ENCODE measurements at regions not wholly inside any gene's neighbourhood (a gene's known extent, or its start where the extent isn't known, plus 50 kb on each side); places are given as distances from the start of the nearest gene placed in this dataset.

DNA sequence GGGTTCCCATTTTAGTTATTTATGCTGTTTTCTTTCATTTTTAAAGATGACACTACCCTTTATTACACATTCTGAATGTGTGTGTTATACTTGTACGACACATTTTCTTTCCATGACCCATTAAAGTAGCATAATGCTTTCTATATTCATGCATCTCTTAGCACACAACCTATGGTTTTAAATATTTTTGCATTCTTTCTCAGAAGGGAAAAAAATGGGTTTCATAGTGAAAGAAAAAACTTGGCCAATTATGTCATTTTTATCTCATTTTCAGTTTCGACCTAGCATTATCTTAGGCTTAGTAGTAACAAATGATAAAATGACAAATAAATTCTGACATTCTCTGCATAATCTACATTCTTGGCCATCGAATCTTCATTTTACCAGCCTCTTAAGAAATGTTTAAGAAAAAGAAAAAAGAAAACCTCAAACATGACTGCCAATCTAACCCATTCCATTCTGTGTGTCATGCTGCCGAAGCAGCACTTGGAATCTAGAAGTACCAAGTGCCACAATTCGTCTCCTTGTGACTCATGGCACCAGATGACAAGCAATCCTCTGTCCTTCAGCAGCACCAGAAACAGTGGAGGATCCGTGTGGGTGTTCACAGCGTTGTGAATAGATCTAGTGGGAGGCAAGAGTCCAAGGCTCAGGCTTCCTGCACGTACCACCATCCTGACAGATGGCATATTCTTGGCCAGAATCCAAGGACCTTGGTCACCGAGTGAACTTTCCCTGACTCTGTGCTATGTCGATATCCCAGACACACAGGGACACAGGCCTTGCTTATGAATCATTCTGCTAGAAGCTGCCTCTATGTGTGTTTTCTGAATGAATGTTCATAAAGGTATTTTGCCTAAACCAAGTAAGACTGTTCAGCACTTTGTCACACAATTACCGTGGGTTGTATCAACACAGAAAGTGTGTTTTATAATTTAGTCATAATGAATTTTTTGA lies 502.7 kb downstream of the NR2F1-AS1 start:
- Histone ChIP-seq H3K36me3 (no peaks in the 10 kb centered on the region), H3K4me3 (no peak overlapping the region), H3K27me3 (no peaks in the 10 kb centered on the region), H3K9me3 (no peaks in the 10 kb centered on the region), H3K27ac (no peak overlapping the region), H3K4me1 (peaks cover 0 to 2% of the 10 kb centered on the region in 2 donors)
- ATAC-seq: peak; percentile 49 to 66
- intact Hi-C loops (cut with DNase I; ENCODE audit: low total_unique reads) (no loop called here), in situ Hi-C loops (cut with MboI; ENCODE audit: low sequenced_read_pairs in 4 of 4) (no loop called here)
- no peak for TF ChIP-seq POLR2A (IDR thresholded peaks at IDR 0.05)
- TF ChIP-seq, protein P1, sequence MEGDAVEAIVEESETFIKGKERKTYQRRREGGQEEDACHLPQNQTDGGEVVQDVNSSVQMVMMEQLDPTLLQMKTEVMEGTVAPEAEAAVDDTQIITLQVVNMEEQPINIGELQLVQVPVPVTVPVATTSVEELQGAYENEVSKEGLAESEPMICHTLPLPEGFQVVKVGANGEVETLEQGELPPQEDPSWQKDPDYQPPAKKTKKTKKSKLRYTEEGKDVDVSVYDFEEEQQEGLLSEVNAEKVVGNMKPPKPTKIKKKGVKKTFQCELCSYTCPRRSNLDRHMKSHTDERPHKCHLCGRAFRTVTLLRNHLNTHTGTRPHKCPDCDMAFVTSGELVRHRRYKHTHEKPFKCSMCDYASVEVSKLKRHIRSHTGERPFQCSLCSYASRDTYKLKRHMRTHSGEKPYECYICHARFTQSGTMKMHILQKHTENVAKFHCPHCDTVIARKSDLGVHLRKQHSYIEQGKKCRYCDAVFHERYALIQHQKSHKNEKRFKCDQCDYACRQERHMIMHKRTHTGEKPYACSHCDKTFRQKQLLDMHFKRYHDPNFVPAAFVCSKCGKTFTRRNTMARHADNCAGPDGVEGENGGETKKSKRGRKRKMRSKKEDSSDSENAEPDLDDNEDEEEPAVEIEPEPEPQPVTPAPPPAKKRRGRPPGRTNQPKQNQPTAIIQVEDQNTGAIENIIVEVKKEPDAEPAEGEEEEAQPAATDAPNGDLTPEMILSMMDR (IDR thresholded peaks at IDR 0.05 in 4 of 5, conservative IDR thresholded peaks at IDR 0.05 in 1 of 5): no peak
- DNase-seq: peak in 1 of 2 donors; percentile 13

DNA sequence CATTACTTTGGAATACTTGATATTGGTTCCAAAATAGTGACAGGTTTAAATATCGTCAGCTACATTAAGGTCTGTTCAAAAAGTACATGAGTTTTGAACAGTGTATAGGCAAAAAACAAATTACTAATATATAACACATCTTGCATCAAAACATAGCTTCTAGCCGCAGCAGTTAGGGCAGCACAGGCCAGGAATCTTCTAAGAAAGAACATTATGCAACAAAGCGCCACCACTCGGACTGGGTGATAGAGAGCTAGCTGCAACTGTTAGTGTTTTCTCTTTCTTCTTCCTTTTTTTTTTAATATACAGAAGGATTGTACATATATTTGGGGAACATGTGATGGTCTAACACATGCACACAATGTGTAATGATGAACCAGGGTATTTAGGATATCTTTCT lies 504.5 kb downstream of the NR2F1-AS1 start:
- intact Hi-C loops (cut with DNase I; ENCODE audit: low total_unique reads) (no loop called here), in situ Hi-C loops (cut with MboI; ENCODE audit: low sequenced_read_pairs in 4 of 4) (no loop called here)
- Histone ChIP-seq H3K27me3 (no peaks in the 10 kb centered on the region), H3K4me1 (peaks cover 0 to 2% of the 10 kb centered on the region in 2 donors), H3K36me3 (no peaks in the 10 kb centered on the region), H3K4me3 (no peak overlapping the region), H3K9me3 (no peaks in the 10 kb centered on the region), H3K27ac (no peak overlapping the region)
- no peak for DNase-seq
- TF ChIP-seq, protein P1 (IDR thresholded peaks at IDR 0.05 in 4 of 5, conservative IDR thresholded peaks at IDR 0.05 in 1 of 5): no peak
- TF ChIP-seq POLR2A (IDR thresholded peaks at IDR 0.05): no peak
- no peak for ATAC-seq

DNA sequence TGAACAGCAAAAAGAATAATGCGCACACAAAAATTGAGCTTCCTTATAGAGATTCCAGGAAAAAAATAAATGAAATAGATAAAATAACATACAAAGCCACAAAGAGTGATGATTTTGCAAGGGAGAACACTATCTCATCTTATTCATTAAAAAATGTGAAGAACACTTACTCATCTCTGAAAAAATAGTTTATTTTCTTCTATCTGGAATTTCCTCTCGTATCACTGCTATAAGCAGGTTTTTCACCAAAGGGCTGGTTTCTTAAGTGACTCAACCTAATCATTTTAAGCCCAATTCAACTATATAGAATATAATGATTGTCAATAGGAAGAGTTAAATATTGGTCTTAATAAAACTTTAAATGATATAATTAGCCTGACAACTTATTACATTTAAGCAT lies 504.9 kb downstream of the NR2F1-AS1 start:
- no peaks in the 10 kb centered on the region for H3K27me3 ChIP-seq
- in situ Hi-C loops (cut with MboI; ENCODE audit: low sequenced_read_pairs in 4 of 4): no loop called here

DNA sequence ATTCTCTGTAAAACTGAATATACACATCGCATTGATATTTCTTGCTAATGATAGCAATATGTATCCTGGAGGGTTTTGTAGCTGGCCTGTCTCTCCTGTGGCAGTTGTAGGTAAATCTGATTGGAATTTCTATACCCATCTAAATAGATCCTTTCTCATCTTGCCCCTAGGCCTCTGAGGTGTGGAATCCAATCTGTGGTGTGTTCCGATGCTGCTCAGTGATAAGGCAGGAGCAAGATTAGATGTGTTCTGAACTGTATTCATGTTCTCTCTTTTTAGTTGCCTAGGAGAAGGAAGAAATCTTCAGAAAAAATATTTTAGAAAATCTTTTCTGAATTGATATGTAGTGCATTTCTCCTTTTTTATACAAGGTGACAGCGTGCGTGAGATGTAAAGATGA lies 507.5 kb downstream of the NR2F1-AS1 start:
- in situ Hi-C loops (cut with MboI; ENCODE audit: low sequenced_read_pairs in 4 of 4) (no loop called here), intact Hi-C loops (cut with DNase I; ENCODE audit: low total_unique reads) (no loop called here)
- H3K9me3 ChIP-seq: no peaks in the 10 kb centered on the region
- H3K4me3 ChIP-seq: no peak overlapping the region
- no peak overlapping the region for H3K27ac ChIP-seq
- H3K4me1 ChIP-seq: no peaks in the 10 kb centered on the region
- ATAC-seq: no peak
- no peak for TF ChIP-seq POLR2A (IDR thresholded peaks at IDR 0.05)
- TF ChIP-seq, protein P1 (IDR thresholded peaks at IDR 0.05 in 4 of 5, conservative IDR thresholded peaks at IDR 0.05 in 1 of 5): no peak
- H3K36me3 ChIP-seq: no peaks in the 10 kb centered on the region
- DNase-seq: no peak
- no peaks in the 10 kb centered on the region for H3K27me3 ChIP-seq

More for the DNA sequence above, 504.9 kb downstream of the NR2F1-AS1 start:
- intact Hi-C loops (cut with DNase I; ENCODE audit: low total_unique reads): no loop called here
- Histone ChIP-seq H3K4me1 (peaks cover 0 to 2% of the 10 kb centered on the region in 2 donors), H3K9me3 (no peaks in the 10 kb centered on the region), H3K36me3 (no peaks in the 10 kb centered on the region), H3K4me3 (no peak overlapping the region), H3K27ac (no peak overlapping the region)
- no peak for TF ChIP-seq POLR2A (IDR thresholded peaks at IDR 0.05)
- TF ChIP-seq, protein P1 (IDR thresholded peaks at IDR 0.05 in 4 of 5, conservative IDR thresholded peaks at IDR 0.05 in 1 of 5): no peak
- no peak for DNase-seq
- ATAC-seq: no peak
